Esophagus muscularis mucosa (tissue), 3 donors: ENCODE measurements at regions not wholly inside any gene's neighbourhood (a gene's known extent, or its start where the extent isn't known, plus 50 kb on each side); places are given as distances from the start of the nearest gene placed in this dataset.

Experiments used
- POLR2AphosphoS5 ChIP-seq, 2 donors: sonication (generic); formaldehyde crosslinking; IDR thresholded peaks; one replicate each; pipeline ENCODE4 v1.6.1; 2017; ENCODE audit warnings: antibody characterized with exemption in 2 of 2
- TF ChIP-seq, protein P1 (sequence below), 3 experiments: fragments of 200-600 bp in 2 of 3; fragments of 450-650 bp in 1 of 3; sonication (generic) in 2 of 3; IDR thresholded peaks; one replicate each; pipeline ENCODE4 v1.5.1; 2017 to 2019; ENCODE audit warnings: antibody characterized with exemption in 3 of 3, mild to moderate bottlenecking in 2 of 3, moderate library complexity in 1 of 3

GRCh38 chrX:39614680-39614998 is 483.1 kb downstream of the BCOR start:
- no peak for TF ChIP-seq POLR2AphosphoS5 (IDR thresholded peaks at IDR 0.05)
- TF ChIP-seq, protein P1, sequence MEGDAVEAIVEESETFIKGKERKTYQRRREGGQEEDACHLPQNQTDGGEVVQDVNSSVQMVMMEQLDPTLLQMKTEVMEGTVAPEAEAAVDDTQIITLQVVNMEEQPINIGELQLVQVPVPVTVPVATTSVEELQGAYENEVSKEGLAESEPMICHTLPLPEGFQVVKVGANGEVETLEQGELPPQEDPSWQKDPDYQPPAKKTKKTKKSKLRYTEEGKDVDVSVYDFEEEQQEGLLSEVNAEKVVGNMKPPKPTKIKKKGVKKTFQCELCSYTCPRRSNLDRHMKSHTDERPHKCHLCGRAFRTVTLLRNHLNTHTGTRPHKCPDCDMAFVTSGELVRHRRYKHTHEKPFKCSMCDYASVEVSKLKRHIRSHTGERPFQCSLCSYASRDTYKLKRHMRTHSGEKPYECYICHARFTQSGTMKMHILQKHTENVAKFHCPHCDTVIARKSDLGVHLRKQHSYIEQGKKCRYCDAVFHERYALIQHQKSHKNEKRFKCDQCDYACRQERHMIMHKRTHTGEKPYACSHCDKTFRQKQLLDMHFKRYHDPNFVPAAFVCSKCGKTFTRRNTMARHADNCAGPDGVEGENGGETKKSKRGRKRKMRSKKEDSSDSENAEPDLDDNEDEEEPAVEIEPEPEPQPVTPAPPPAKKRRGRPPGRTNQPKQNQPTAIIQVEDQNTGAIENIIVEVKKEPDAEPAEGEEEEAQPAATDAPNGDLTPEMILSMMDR (IDR thresholded peaks at IDR 0.05) = no peak
